A549 (cell line): ENCODE measurements at regions not wholly inside any gene's neighbourhood (a gene's known extent, or its start where the extent isn't known, plus 50 kb on each side); places are given as distances from the start of the nearest gene placed in this dataset.

ENCODE experiments used
- CHD2 ChIP-seq: fragments of 150-350 bp; IDR thresholded peaks from 2 replicates; pipeline ENCODE4 v1.6.1; 2014; ENCODE audit warnings: low read length; ENCODE audit not compliant: partially characterized antibody
- CHD4 ChIP-seq: fragments of 200-600 bp; sonication (generic); IDR thresholded peaks from 2 replicates; pipeline ENCODE4 v1.6.1; 2016; ENCODE audit warnings: antibody characterized with exemption, mild to moderate bottlenecking, borderline replicate concordance
- ESRRA ChIP-seq: fragments of 150-350 bp; IDR thresholded peaks from 2 replicates; pipeline ENCODE4 v1.6.1; 2014; ENCODE audit warnings: mild to moderate bottlenecking, low read length, borderline replicate concordance
- JUN ChIP-seq, 2 experiments: fragments of >200 bp; sonication (Bioruptor Twin); formaldehyde crosslinking; IDR thresholded peaks; 2 replicates in 1 of 2; 3 replicates in 1 of 2; pipeline ENCODE4 v1.6.1; 2016 to 2017
- JUNB ChIP-seq: fragments of >200 bp; sonication (Bioruptor Twin); formaldehyde crosslinking; IDR thresholded peaks from 2 replicates; pipeline ENCODE4 v1.6.1; 2016
- MYC ChIP-seq: IDR thresholded peaks from 2 replicates; pipeline ENCODE4 v1.6.1; 2012; ENCODE audit warnings: mild to moderate bottlenecking, inconsistent platforms, low read length, improper control_type of control experiment, borderline replicate concordance
- POLR2A ChIP-seq: IDR thresholded peaks from 2 replicates; pipeline ENCODE4 v1.6.1; 2012; ENCODE audit warnings: mild to moderate bottlenecking, low read length
- RAD21 ChIP-seq, 2 experiments: fragments of >200 bp in 1 of 2; sonication (Bioruptor Twin) in 1 of 2; formaldehyde crosslinking in 1 of 2; IDR thresholded peaks in 1 of 2; conservative IDR thresholded peaks in 1 of 2; 2 replicates in 1 of 2; 3 replicates in 1 of 2; pipeline ENCODE4 v1.6.1; 2012 to 2018; ENCODE audit warnings: inconsistent platforms in 1 of 2
- TF ChIP-seq, protein P1 (sequence below): fragments of >200 bp; sonication (Bioruptor Twin); formaldehyde crosslinking; IDR thresholded peaks from 3 replicates; pipeline ENCODE4 v1.5.1; 2016

- TF ChIP-seq, protein P1, sequence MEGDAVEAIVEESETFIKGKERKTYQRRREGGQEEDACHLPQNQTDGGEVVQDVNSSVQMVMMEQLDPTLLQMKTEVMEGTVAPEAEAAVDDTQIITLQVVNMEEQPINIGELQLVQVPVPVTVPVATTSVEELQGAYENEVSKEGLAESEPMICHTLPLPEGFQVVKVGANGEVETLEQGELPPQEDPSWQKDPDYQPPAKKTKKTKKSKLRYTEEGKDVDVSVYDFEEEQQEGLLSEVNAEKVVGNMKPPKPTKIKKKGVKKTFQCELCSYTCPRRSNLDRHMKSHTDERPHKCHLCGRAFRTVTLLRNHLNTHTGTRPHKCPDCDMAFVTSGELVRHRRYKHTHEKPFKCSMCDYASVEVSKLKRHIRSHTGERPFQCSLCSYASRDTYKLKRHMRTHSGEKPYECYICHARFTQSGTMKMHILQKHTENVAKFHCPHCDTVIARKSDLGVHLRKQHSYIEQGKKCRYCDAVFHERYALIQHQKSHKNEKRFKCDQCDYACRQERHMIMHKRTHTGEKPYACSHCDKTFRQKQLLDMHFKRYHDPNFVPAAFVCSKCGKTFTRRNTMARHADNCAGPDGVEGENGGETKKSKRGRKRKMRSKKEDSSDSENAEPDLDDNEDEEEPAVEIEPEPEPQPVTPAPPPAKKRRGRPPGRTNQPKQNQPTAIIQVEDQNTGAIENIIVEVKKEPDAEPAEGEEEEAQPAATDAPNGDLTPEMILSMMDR: no peak
- TF ChIP-seq MYC (no peak), CHD4 (no peak), RAD21 (conservative IDR thresholded peaks at IDR 0.05 in 1 of 2, IDR thresholded peaks at IDR 0.05 in 1 of 2) (no peak), JUNB (no peak), CHD2 (no peak), ESRRA (no peak), JUN (IDR thresholded peaks at IDR 0.05) (no peak), POLR2A (no peak)
Observed at GRCh38 chr6:82063574-82063973, 184.0 kb downstream of the IBTK start.
